CD14-positive monocyte (primary cell): ENCODE measurements at regions not wholly inside any gene's neighbourhood (a gene's known extent, or its start where the extent isn't known, plus 50 kb on each side); places are given as distances from the start of the nearest gene placed in this dataset.

ENCODE experiments used
- DNase-seq, 3 donors: peaks; one replicate each; pipeline ENCODE4 v3.0.0-alpha.2; 2011 to 2022
- H2AFZ ChIP-seq: 2 replicates; pipeline ENCODE4 v1.6.0; 2012; ENCODE audit warnings: mild to moderate bottlenecking, low read depth, low read length, inconsistent platforms; ENCODE audit not compliant: insufficient read depth, poor library complexity, severe bottlenecking
- H3K27ac ChIP-seq, 2 donors: 1 replicate in 1 of 2; 2 replicates in 1 of 2; pipeline ENCODE4 v1.5.1; 2012 to 2013; ENCODE audit warnings: low read length in 2 of 2, control low read depth in 1 of 2, inconsistent platforms in 1 of 2, low read depth in 1 of 2, mild to moderate bottlenecking in 1 of 2
- H3K27me3 ChIP-seq, 2 donors: one replicate each; pipeline versions ENCODE4 v1.6.0 to v1.6.1; 2011 to 2013; ENCODE audit warnings: low read length in 2 of 2; ENCODE audit not compliant: control insufficient read depth in 2 of 2, insufficient read depth in 2 of 2
- H3K36me3 ChIP-seq, 2 donors: replicated peaks in 1 of 2; 1 replicate in 1 of 2; 2 replicates in 1 of 2; pipeline versions ENCODE4 v1.5.1 to v1.6.1; 2012 to 2013; ENCODE audit warnings: low read length in 2 of 2, control low read depth in 1 of 2, inconsistent platforms in 1 of 2, mild to moderate bottlenecking in 1 of 2; ENCODE audit not compliant: insufficient read depth in 2 of 2, control insufficient read depth in 1 of 2
- H3K4me1 ChIP-seq, 2 donors: 1 replicate in 1 of 2; 2 replicates in 1 of 2; pipeline versions ENCODE4 v1.5.1 to v1.6.1; 2012 to 2013; ENCODE audit warnings: low read length in 2 of 2, control low read depth in 1 of 2, inconsistent platforms in 1 of 2, mild to moderate bottlenecking in 1 of 2, moderate library complexity in 1 of 2; ENCODE audit not compliant: insufficient read depth in 2 of 2, control insufficient read depth in 1 of 2
- H3K4me2 ChIP-seq: replicated peaks from 2 replicates; pipeline ENCODE3; 2012; ENCODE audit warnings: low read length, moderate library complexity, mild to moderate bottlenecking; ENCODE audit not compliant: poor library complexity, severe bottlenecking; ENCODE audit errors: extremely low read depth
- H3K4me3 ChIP-seq, 3 experiments: fragments of 200-600 bp in 1 of 3; sonication (generic) in 1 of 3; replicated peaks in 1 of 3; 1 replicate in 2 of 3; 2 replicates in 1 of 3; pipeline ENCODE4 v1.5.1; 2011 to 2013; ENCODE audit warnings: low read length in 3 of 3, mild to moderate bottlenecking in 3 of 3, control low read depth in 2 of 3, low read depth in 2 of 3, inconsistent platforms in 1 of 3, moderate library complexity in 1 of 3
- H3K79me2 ChIP-seq: 2 replicates; pipeline ENCODE4 v1.6.0; 2012; ENCODE audit warnings: mild to moderate bottlenecking, control low read depth, inconsistent platforms, low read length, moderate library complexity; ENCODE audit not compliant: insufficient read depth
- H3K9ac ChIP-seq: 2 replicates; pipeline ENCODE4 v1.6.0; 2017; ENCODE audit warnings: low read length, mild to moderate bottlenecking; ENCODE audit not compliant: insufficient read depth, poor library complexity, severe bottlenecking
- H3K9me3 ChIP-seq, 2 donors: replicated peaks in 1 of 2; 1 replicate in 1 of 2; 2 replicates in 1 of 2; pipeline versions ENCODE4 v1.5.1 to v1.6.1; 2012 to 2013; ENCODE audit warnings: low read length in 2 of 2, control low read depth in 1 of 2; ENCODE audit not compliant: control insufficient read depth in 1 of 2, insufficient read depth in 1 of 2
- H4K20me1 ChIP-seq: 2 replicates; pipeline ENCODE4 v1.6.0; 2012; ENCODE audit warnings: mild to moderate bottlenecking, low read length, control low read depth, moderate library complexity; ENCODE audit not compliant: insufficient read depth
- H3K27ac Mint-ChIP-seq, 7 donors: one replicate each; pipeline ENCODE4 v1.8.0; 2020; ENCODE audit warnings: mild to moderate bottlenecking in 7 of 7, mixed read lengths in 7 of 7, moderate library complexity in 6 of 7, inconsistent platforms in 2 of 7
- H3K27me3 Mint-ChIP-seq, 3 donors: one replicate each; pipeline ENCODE4 v1.8.0; 2021 to 2022; ENCODE audit warnings: low read depth in 3 of 3, mild to moderate bottlenecking in 3 of 3, mixed read lengths in 3 of 3, moderate library complexity in 3 of 3, inconsistent platforms in 1 of 3
- H3K36me3 Mint-ChIP-seq, 2 donors: one replicate each; pipeline ENCODE4 v1.8.0; 2020; ENCODE audit warnings: mixed read lengths in 2 of 2, inconsistent platforms in 1 of 2, mild to moderate bottlenecking in 1 of 2
- H3K4me1 Mint-ChIP-seq: one replicate; pipeline ENCODE4 v1.8.0; 2020; ENCODE audit warnings: mild to moderate bottlenecking, mixed read lengths
- H3K4me3 Mint-ChIP-seq, 2 donors: one replicate each; pipeline ENCODE4 v1.8.0; 2020; ENCODE audit warnings: mild to moderate bottlenecking in 2 of 2, mixed read lengths in 2 of 2, moderate library complexity in 1 of 2
- H3K9me3 Mint-ChIP-seq, 7 donors: one replicate each; pipeline ENCODE4 v1.8.0; 2020 to 2022; ENCODE audit warnings: mixed read lengths in 7 of 7, mild to moderate bottlenecking in 6 of 7, moderate library complexity in 6 of 7, inconsistent platforms in 2 of 7
- CTCF ChIP-seq: fragments of 200-600 bp; IDR thresholded peaks from one replicate; pipeline ENCODE4 v1.8.0; 2022; ENCODE audit warnings: antibody characterized with exemption, mild to moderate bottlenecking
- WGBS: methylation state at CpG from one replicate; pipeline ENCODE4 v1.1.5; 2013; ENCODE audit warnings: missing lambda C conversion rate; ENCODE audit not compliant: insufficient coverage; 5-methylcytosine and 5-hydroxymethylcytosine counted together
- intact Hi-C, 2 donors: fragments of 100-400 bp; cut with micrococcal nuclease; formaldehyde crosslinking; loops; one replicate each; pipeline versions ENCODE4 v1.15.0 to v1.15.1; 2023

- Histone ChIP-seq H3K27me3 (peaks cover 0 to 3% of the 10 kb centered on the region in 2 donors), H4K20me1 (no peaks in the 10 kb centered on the region), H3K9me3 (no peaks in the 10 kb centered on the region), H3K79me2 (no peaks in the 10 kb centered on the region), H3K4me3 (no peak overlapping the region), H2AFZ (no peak overlapping the region), H3K4me2 (no peak overlapping the region), H3K27ac (no peak overlapping the region), H3K9ac (no peak overlapping the region), H3K4me1 (no peaks in the 10 kb centered on the region), H3K36me3 (no peaks in the 10 kb centered on the region)
- intact Hi-C loops: loop anchor here (5.0 to 10.0 kb wide), 2 partner anchors 275 to 277 kb away; partner anchors contain the start of gene XIST (in 1 of the 2)
- peaks cover 0 to 4% (median 0%) of the 10 kb centered on the region in 3 donors for H3K27me3 Mint-ChIP-seq
- no peak for DNase-seq
- no peaks in the 10 kb centered on the region for H3K4me1 Mint-ChIP-seq
- no CpG with 5 or more reads among the region's 4 CpGs for WGBS
- no peak overlapping the region for H3K27ac Mint-ChIP-seq
- peaks cover 0 to 2% (median 0%) of the 10 kb centered on the region in 7 donors for H3K9me3 Mint-ChIP-seq
- H3K4me3 Mint-ChIP-seq: no peak overlapping the region
- no peak for TF ChIP-seq CTCF
- H3K36me3 Mint-ChIP-seq: no peaks in the 10 kb centered on the region
Observed at GRCh38 chrX:74132280-74132679, 171.7 kb upstream of the ZCCHC13 start.

GRCh38 chrX:74119016-74119910 lies 184.7 kb upstream of the ZCCHC13 start:
- Mint-ChIP-seq H3K36me3 (no peaks in the 10 kb centered on the region), H3K9me3 (peaks cover 0 to 3% (median 0%) of the 10 kb centered on the region in 7 donors), H3K4me3 (no peak overlapping the region), H3K4me1 (peaks cover 6% of the 10 kb centered on the region), H3K27ac (peak overlapping the region in 1 of 7 donors; percentile 22), H3K27me3 (peaks cover 0 to 5% (median 0%) of the 10 kb centered on the region in 3 donors)
- no peak overlapping the region for H3K4me2 ChIP-seq
- no peak overlapping the region for H3K4me3 ChIP-seq
- no peaks in the 10 kb centered on the region for H3K79me2 ChIP-seq
- no peaks in the 10 kb centered on the region for H3K27me3 ChIP-seq
- H3K36me3 ChIP-seq: no peaks in the 10 kb centered on the region
- no peak overlapping the region for H3K27ac ChIP-seq
- TF ChIP-seq CTCF: no peak
- WGBS: no CpG with 5 or more reads among the region's 6 CpGs
- no peaks in the 10 kb centered on the region for H3K4me1 ChIP-seq
- peak in 1 of 3 donors; percentile 6 for DNase-seq
- no peaks in the 10 kb centered on the region for H4K20me1 ChIP-seq
- intact Hi-C loops: no loop called here
- H3K9ac ChIP-seq: no peak overlapping the region
- H2AFZ ChIP-seq: no peak overlapping the region
- no peaks in the 10 kb centered on the region for H3K9me3 ChIP-seq
